ENCODE measurements at regions not wholly inside any gene's neighbourhood (a gene's known extent, or its start where the extent isn't known, plus 50 kb on each side); places are given as distances from the start of the nearest gene placed in this dataset.

DNA sequence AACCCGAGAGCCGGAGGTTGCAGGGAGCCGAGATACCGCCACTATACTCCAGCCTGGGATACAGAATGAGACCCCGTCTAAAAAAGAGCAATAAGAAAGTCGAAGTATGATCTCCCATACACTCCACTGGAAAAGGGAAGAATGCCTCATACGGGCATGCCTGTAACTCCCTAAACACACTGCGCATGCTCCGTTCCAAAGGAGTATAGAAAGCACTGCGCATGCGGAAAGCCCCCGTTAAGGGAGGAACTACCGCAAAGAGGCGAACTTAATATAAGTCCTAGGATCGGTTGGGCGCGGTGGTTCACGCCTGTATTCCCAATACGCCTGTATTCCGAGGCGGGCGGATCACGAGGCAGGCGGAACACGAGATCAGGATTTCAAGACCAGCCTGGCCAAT is 313.1 kb upstream of the ERCC4 start:
- TF ChIP-seq, protein P1, sequence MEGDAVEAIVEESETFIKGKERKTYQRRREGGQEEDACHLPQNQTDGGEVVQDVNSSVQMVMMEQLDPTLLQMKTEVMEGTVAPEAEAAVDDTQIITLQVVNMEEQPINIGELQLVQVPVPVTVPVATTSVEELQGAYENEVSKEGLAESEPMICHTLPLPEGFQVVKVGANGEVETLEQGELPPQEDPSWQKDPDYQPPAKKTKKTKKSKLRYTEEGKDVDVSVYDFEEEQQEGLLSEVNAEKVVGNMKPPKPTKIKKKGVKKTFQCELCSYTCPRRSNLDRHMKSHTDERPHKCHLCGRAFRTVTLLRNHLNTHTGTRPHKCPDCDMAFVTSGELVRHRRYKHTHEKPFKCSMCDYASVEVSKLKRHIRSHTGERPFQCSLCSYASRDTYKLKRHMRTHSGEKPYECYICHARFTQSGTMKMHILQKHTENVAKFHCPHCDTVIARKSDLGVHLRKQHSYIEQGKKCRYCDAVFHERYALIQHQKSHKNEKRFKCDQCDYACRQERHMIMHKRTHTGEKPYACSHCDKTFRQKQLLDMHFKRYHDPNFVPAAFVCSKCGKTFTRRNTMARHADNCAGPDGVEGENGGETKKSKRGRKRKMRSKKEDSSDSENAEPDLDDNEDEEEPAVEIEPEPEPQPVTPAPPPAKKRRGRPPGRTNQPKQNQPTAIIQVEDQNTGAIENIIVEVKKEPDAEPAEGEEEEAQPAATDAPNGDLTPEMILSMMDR (IDR thresholded peaks at IDR 0.05 in 2 of 3, conservative IDR thresholded peaks at IDR 0.05 in 1 of 3; ENCODE audit: borderline replicate concordance in 1 of 3, insufficient read depth in 1 of 3, low read depth in 2 of 3, low read length in 2 of 3), result no peak
- no peak for TF ChIP-seq SIN3A (IDR thresholded peaks at IDR 0.05; ENCODE audit: low read depth)
- no peak for TF ChIP-seq POLR2AphosphoS5 (IDR thresholded peaks at IDR 0.05; ENCODE audit: low read depth, low read length)
- TF ChIP-seq RAD21 (IDR thresholded peaks at IDR 0.05; ENCODE audit: low read depth), result no peak
- no peak for TF ChIP-seq CEBPB (IDR thresholded peaks at IDR 0.05; ENCODE audit: low read depth)
- no peak for TF ChIP-seq EZH2 (IDR thresholded peaks at IDR 0.05)
- no peak for TF ChIP-seq EZH2phosphoT487 (IDR thresholded peaks at IDR 0.05; ENCODE audit: borderline replicate concordance)
- no peak for TF ChIP-seq EGR1 (IDR thresholded peaks at IDR 0.05; ENCODE audit: low read depth)
- no peak for TF ChIP-seq POLR2A (IDR thresholded peaks at IDR 0.05; ENCODE audit: borderline replicate concordance, extremely low read depth, insufficient read depth, insufficient read length)
- TF ChIP-seq, protein P2, sequence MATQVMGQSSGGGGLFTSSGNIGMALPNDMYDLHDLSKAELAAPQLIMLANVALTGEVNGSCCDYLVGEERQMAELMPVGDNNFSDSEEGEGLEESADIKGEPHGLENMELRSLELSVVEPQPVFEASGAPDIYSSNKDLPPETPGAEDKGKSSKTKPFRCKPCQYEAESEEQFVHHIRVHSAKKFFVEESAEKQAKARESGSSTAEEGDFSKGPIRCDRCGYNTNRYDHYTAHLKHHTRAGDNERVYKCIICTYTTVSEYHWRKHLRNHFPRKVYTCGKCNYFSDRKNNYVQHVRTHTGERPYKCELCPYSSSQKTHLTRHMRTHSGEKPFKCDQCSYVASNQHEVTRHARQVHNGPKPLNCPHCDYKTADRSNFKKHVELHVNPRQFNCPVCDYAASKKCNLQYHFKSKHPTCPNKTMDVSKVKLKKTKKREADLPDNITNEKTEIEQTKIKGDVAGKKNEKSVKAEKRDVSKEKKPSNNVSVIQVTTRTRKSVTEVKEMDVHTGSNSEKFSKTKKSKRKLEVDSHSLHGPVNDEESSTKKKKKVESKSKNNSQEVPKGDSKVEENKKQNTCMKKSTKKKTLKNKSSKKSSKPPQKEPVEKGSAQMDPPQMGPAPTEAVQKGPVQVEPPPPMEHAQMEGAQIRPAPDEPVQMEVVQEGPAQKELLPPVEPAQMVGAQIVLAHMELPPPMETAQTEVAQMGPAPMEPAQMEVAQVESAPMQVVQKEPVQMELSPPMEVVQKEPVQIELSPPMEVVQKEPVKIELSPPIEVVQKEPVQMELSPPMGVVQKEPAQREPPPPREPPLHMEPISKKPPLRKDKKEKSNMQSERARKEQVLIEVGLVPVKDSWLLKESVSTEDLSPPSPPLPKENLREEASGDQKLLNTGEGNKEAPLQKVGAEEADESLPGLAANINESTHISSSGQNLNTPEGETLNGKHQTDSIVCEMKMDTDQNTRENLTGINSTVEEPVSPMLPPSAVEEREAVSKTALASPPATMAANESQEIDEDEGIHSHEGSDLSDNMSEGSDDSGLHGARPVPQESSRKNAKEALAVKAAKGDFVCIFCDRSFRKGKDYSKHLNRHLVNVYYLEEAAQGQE (IDR thresholded peaks at IDR 0.05; ENCODE audit: low read depth), result no peak
- TF ChIP-seq YY1 (IDR thresholded peaks at IDR 0.05; ENCODE audit: extremely low read depth, insufficient replicate concordance, low read depth, low read length), result no peak
- no peak for TF ChIP-seq JUND (IDR thresholded peaks at IDR 0.05)
